IMR-90 (cell line): ENCODE measurements at regions not wholly inside any gene's neighbourhood (a gene's known extent, or its start where the extent isn't known, plus 50 kb on each side); places are given as distances from the start of the nearest gene placed in this dataset.

Source experiments
- CHD1 ChIP-seq: IDR thresholded peaks from 2 replicates; pipeline ENCODE4 v1.6.1; 2012; ENCODE audit warnings: low read depth, low read length, improper control_type of control experiment
- CTCF ChIP-seq: conservative IDR thresholded peaks from 2 replicates; pipeline ENCODE4 v1.5.1; 2012; ENCODE audit warnings: mild to moderate bottlenecking, low read depth, low read length, improper control_type of control experiment
- MXI1 ChIP-seq: IDR thresholded peaks from 2 replicates; pipeline ENCODE4 v1.6.1; 2012; ENCODE audit warnings: low read depth, mild to moderate bottlenecking, low read length, moderate library complexity, borderline replicate concordance
- NFE2L2 ChIP-seq: fragments of 150-350 bp; IDR thresholded peaks from 2 replicates; pipeline ENCODE4 v1.6.1; 2016; ENCODE audit warnings: low read depth, mild to moderate bottlenecking, low read length
- POLR2A ChIP-seq: IDR thresholded peaks from 2 replicates; pipeline ENCODE4 v1.6.1; 2012; ENCODE audit warnings: mild to moderate bottlenecking, low read depth, low read length
- RCOR1 ChIP-seq: IDR thresholded peaks from 2 replicates; pipeline ENCODE4 v1.6.1; 2012; ENCODE audit warnings: mild to moderate bottlenecking, low read length, improper control_type of control experiment; ENCODE audit not compliant: insufficient replicate concordance
- RFX5 ChIP-seq: IDR thresholded peaks from 2 replicates; pipeline ENCODE4 v1.8.0; 2012; ENCODE audit warnings: low read depth, mild to moderate bottlenecking, low read length, moderate library complexity
- SMC3 ChIP-seq: fragments of 150-350 bp; IDR thresholded peaks from 2 replicates; pipeline ENCODE4 v1.6.1; 2016; ENCODE audit warnings: low read depth, mild to moderate bottlenecking, antibody characterized with exemption, low read length, moderate library complexity
- USF2 ChIP-seq: fragments of 150-350 bp; IDR thresholded peaks from 2 replicates; pipeline ENCODE4 v1.6.1; 2017; ENCODE audit warnings: mild to moderate bottlenecking, antibody characterized with exemption, low read length, low read depth

GRCh38 chr20:40875116-40876085 is 153.2 kb upstream of the TOP1 start:
- no peak for TF ChIP-seq RFX5
- TF ChIP-seq NFE2L2 = no peak
- TF ChIP-seq POLR2A = no peak
- no peak for TF ChIP-seq MXI1
- TF ChIP-seq CTCF = no peak
- no peak for TF ChIP-seq RCOR1
- TF ChIP-seq SMC3 = no peak
- TF ChIP-seq CHD1 = no peak
- no peak for TF ChIP-seq USF2
